Activated gamma-delta T cell treated with Interleukin-2 at 50 U/mL for 16 hours (primary cell): ENCODE measurements at regions not wholly inside any gene's neighbourhood (a gene's known extent, or its start where the extent isn't known, plus 50 kb on each side); places are given as distances from the start of the nearest gene placed in this dataset.
"Not testable (repeated sequence)": the region's sequence is repeated elsewhere in the genome, so short reads cannot be mapped to it uniquely, and the experiment has no call there.

ENCODE experiments used
- DNase-seq: peaks from one replicate; pipeline ENCODE4 v3.0.0-alpha.2; 2020

DNA sequence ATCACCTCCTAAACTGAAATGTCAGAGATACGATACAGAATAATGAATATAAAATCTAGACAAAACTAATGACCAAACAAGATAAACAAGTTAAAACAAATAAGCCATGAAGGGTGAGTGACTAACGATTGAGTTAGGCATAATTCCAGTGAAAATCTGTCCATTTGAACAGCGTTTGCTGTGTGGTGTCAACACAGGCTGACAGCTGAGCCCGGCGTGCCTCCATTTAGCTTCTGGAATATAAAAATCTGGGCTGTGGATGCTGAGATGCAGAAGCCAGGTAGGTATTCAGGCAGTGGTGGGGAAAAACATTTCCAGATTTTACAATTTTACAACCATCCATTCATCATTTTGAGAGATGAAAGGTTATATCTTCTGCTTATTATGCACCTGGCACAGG is 2041.4 kb upstream of the CELF4 start:
- DNase-seq, result no peak

DNA sequence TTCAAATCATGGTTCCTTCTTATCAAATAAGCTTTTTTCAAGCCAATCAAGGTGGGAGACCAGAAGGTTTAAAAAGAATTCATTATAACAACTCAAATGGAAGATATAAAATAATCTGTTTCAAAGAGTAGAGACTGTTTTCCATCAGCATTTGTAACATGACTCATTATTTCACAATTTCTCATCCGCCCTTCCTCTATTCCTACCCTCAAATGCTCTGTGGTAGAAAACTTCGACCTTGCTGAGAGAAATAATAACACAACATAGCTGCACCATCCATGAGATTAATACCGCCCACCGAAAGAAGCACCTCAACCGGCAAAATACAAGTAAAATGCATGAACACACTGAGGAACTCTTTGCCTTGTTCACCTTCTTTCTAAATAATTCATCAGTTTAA is 2039.2 kb upstream of the CELF4 start:
- no peak for DNase-seq

DNA sequence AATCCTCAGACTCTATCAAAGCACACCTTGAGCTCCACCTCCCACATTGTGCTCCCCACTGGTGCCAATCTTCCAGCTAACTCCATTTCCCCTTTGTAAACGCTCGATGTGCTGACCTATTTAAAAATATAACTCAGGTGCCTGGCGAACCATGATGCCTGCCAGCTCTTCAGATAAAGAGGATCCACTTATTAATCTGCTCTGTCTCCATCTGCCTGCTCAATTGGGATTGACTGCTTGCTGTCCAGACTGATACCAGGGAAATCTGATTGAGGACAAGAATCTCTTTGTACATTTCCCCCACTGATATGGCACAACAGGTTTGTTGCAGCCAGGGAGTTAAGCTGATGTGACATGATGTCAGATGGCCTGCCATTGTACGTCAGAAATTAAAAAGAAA is 2036.5 kb upstream of the CELF4 start:
- no peak for DNase-seq

DNA sequence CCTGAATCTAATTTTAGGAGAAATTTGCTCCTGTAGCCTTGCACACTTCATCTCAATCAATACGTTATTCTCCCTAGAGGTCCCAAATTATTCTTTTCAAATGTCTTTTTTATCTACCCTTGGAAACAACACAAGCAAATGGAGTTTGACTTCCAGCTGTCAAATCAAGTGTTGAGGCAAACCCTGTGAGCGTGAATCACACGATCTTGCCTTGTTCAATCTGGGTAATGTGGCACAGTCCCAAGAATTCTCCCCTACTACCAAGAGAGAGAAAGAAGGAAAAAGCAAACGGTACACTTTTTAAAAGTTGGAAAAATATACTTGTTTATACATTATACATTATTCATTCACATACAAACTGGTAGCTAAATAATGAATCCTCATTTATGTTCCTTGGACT is 2035.3 kb upstream of the CELF4 start:
- no peak for DNase-seq

DNA sequence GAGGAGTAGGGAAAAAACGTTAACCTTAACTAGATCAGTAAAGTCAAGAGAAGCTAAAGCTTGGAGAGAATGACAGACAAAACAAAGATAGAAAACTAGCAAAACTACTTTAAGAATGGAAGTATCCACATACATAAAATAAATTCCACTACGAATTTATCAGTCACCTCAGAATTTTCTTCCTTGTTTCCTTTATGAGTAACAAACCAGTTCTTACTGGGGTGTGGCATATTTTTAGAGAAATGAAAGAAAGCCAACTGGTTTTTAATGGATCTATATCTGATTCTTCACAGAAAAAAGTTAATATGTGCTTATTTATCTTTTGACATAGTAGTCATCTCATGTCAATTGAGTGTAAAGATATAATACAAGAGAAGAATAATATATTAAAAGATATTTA is 2033.7 kb upstream of the CELF4 start:
- no peak for DNase-seq

DNA sequence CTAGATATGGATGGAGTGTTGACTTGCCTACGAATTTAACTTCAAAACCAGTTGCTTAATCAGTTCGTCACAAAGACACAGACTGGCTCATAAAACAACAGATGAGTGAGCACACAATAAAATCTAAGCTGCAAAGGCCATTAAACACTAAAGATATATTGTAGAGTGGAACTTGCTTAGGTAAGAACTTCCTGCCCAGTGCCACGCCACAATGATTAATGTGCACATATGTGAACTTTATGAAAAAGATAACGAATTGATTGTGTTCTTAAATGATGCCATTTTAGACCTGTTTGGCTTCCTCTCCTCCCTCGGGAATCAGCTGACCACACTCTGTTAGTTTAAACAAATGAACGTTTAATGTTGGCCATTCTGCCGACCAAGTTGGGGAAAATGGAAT is 2031.3 kb upstream of the CELF4 start:
- DNase-seq, result no peak

DNA sequence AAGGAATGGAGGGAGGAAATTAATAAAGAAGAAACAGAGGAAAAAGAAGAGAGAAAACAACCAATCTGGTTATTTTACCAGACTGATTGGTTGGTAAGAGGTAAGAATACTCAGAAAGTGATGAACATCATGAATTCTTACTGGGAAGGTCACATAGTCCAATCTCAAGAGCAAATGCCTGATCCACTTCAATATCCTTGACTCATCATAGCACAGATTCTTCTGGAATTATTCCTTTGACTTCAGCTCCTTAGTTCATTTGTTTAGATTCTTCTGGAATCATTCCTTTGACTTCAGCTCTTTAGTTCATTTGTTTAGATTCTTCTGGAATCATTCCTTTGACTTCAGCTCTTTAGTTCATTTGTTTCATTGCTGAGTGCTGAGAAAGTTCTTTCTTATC is 2030.6 kb upstream of the CELF4 start:
- no peak for DNase-seq

DNA sequence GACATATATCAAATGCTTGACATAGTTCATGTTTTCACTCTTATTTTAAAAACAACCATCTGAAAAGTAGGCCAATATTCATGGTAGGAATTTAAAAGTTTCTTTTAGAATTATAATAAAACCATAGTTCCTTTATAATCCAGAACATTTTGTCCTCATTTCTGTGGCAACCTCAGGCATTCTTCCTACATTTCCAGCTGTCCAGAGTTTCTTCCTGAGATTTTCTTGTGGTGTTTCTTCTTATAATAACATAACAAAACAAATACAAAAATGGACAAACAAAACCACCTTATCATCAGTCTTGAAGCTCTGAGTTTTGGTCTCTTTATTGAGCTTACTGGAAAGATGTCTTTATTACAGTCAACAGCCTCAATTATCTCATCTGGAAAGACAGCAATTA is 2028.6 kb upstream of the CELF4 start:
- DNase-seq, result no peak

DNA sequence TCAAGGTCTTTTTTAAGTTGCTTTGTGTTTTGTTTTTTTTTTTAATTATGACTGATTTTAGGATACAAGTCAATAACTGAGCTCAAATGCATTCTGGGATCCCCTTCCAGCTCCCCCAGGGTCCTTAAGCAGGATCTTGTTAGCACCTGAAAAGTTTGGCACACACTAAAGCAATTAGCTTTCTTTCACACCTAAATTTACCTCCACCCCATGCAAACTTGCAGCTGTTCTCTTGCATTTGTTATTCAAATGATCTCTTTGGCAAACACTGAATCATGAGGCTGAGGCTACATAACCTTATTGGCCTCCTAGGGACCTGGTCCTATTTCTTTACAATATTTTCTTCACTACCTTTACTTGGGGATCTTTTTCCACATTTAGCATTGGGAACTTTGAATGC is 2026.1 kb upstream of the CELF4 start:
- no peak for DNase-seq

DNA sequence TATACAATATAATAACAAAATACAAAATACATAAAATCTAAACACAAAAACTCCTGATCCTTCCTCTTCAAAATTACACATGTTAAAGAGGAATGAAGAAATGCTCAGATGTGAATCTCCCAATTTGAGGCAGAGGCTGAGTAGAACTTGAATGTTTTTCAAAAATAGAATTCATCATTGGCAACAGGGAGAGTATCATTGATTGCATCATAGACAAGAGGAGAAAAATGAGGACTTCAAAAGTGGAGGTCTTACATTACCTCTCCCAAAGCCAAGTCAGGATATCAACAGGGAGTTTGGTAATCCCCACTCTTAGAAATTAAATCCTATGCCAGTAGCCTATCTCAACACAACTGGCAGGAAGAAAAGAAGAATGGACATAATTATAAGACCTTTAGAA is 2023.9 kb upstream of the CELF4 start:
- no peak for DNase-seq

DNA sequence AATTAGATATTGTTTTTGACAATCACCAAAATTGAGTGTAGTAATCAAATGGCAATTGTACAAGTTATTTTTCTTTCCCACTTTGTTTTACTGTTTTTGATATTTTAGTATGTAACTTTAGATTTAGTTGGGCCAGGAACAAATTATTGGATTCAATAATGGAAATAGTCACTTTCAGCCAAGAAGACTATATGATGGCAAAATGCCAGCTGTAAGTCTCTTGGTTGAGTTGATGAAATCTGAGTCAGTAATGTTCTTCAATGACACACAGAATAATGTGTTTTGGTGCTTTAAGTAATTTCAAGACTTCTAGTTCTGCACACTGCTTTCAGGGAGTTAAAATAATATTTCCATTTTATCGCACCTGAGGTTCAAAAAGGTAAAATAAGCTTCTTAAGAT is 2022.0 kb upstream of the CELF4 start:
- no peak for DNase-seq

DNA sequence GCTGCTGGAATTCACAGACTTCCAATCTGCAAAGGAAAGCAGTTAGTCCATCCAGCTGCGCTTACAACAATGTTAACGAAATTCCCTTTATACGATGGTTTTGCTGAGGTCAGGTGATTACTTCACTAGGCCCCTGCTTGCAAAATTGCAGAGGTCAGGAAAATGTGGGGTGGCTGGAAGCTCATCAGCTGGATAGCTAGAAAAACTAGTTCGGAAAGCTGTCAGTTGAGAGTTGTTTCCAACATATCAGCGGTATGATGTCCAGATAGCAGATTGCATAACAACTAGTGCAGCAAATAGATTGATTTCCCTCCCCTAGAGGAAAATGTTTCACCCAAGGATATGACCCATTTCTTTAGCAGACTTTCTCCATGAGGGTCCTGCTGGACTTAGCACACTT is 2021.1 kb upstream of the CELF4 start:
- DNase-seq, result no peak

DNA sequence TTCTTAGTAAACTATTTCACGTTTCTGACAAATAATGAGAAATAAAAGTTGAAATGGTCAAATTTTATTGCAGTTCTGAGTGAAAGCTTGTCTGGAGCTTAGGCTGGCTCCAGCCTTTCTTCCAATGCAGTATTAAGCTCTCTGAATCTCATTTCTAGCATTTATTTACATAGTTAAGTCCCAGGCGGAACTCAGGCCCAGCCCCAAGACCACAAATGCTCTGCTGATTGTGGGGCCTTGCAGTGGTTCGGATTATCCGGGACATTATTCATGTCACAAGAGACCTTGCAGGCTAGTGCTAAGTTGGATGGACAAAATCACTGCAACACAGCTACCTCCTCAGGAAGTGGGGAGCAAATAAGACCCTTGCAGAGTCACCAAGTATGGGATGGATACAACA is 2009.3 kb upstream of the CELF4 start:
- no peak for DNase-seq

DNA sequence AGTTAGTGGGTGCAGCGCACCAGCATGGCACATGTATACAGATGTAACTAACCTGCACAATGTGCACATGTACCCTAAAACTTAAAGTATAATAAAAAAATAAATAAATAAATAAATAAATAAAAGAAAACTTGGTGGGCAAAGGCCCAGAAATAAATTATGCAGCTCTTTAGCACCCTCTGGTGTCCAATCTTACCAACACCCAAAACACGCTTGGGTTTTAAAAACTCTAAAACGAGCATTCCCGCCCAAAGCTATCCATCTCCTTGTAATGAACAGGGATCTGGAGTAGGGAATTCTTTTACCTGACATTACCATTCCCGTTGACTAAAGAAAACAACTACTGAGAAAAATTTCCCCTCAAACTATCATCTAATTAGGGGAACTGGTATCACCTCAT is 2005.9 kb upstream of the CELF4 start:
- DNase-seq, result no peak

DNA sequence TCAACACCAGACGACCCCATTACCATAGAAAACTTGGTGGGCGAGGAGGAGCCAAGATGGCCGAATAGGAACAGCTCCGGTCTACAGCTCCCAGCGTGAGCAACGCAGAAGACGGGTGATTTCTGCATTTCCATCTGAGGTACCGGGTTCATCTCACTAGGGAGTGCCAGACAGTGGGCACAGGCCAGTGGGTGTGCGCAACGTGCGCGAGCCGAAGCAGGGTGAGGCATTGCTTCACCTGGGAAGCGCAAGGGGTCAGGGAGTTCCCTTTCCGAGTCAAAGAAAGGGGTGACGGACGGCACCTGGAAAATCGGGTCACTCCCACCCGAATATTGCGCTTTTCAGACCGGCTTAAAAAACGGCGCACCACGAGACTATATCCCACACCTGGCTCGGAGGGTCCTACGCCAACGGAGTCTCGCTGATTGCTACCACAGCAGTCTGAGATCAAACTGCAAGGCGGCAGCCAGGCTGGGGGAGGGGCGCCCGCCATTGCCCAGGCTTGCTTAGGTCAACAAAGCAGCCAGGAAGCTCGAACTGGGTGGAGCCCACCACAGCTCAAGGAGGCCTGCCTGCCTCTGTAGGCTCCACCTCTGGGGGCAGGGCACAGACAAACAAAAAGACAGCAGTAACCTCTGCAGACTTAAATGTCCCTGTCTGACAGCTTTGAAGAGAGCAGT is 2000.1 kb upstream of the CELF4 start:
- DNase-seq, result not testable (repeated sequence)

DNA sequence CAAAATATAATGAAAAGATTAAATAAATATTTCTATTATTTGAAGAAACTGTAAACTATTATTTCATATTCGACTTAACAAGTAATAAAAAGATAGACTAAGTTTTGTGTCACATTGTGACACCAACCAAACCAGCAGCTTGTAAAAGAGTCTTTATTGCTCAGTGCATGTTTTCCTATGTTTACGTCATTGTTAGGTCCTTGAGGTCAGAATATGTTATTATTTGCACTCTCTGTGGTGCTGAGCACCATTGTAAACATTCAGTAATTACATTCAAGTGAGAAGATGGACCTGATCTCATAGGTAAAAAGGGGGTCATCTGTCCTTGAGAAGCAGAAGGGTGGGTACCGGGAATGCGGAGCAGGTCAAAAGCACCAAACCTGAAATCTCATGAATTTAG is 1999.1 kb upstream of the CELF4 start:
- DNase-seq, result no peak

DNA sequence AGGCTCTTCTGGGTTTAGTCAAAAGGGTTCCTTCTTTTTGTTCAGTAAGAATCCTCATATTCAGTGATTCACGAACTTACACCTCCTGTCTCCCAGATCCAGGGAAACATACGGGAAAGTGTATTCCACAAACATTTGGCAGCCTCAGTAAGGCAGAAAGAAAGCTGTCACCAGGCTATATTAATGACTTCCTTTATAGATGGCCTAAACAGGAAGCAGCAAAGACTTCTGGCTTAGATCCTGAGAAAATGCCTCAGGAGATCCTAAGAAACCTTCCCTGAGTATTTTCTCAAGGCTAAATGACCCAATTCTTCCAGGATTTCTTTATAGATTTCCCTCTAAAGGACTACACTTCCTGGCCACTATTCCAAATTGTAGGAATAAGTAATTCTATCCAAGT is 1995.5 kb upstream of the CELF4 start:
- no peak for DNase-seq

DNA sequence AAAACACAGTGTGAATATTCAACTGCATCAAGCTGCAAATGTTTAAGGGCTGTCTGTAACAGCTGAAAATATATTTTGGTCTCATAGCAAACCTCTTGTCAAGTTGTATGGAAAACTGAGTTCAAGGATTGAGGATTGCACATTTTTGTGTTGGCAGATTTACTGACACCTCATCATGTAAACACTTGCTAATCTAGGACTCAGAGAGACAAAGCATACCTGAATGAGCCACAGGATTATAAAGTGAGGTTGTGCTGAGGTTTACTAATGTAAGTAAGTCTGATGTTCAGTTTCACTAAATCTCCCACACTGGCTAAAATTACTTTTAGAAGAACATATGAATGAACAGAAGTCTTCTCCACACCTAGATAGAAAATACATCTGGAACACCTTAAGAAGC is 1993.1 kb upstream of the CELF4 start:
- no peak for DNase-seq

DNA sequence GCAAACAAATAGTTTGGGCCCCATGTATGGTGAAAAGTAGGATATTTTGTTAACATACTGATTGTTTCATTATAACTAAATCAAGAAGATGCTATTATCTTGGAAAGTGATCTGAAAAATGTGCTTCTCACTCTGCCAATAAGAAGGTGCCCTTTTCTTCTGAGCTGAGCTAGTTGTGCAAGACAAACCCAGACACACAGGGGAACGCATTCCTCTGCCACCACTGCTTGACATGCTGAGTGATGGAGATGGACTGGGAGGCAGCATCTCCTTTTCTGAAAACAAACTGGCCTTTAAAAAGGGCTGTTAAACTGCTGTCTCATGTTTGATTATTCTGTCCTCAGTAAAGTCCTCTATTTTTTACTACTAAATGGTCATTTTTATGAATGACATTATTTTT is 1989.9 kb upstream of the CELF4 start:
- no peak for DNase-seq

DNA sequence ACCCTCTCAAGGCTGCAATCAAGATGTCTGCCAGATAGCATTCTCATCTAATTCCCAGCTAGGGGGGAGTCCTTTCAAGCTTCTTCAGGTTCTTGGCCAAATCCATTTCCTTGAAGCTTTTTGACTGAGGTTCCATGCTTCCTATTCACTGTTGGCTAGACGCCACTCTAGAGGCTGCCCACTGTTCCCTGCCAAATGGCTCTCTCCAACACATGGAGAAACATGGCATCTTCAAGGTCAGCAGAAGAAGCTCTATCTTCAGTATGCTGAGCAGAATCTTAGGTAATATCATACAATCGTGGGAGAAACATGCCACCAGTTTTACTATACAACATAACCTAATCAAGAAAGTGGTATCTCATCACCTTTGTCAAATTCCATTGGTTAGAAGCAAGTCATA is 1985.1 kb upstream of the CELF4 start:
- no peak for DNase-seq

DNA sequence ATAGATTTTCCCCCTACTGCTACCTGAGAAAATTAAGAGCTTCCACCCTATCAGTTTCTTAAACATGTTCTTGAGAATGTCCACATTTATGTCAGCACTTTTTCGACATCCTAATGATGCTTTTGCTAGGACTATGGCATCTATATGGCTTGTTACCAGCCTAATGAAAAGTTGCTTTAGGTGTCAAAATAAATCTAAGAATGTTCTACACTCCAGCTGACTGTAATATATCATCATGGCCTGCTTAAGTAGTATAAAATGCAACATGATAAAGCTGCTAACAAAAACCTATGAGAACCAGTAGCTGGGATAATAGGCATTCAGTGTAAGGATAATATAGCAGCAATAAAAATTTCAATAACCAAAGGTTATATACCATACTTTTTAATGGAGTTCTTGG is 1983.5 kb upstream of the CELF4 start:
- no peak for DNase-seq

DNA sequence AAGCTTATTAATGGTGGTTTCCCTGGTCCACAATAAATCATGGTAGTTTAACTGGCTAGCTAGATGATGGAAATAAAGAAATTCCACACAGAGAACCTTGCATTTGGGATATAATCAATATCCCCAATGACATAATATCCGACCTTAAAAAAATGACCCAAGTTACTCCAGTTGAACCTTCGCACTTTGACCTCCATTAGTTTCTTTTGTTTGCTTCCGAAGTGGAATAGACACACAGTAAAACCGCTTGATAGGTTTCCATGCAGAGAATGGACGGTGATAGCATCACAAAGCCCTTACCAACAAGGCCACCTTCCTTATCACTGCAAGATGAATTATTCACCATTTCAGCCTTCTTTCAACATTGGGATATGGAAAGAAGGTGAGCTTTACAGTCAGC is 1966.1 kb upstream of the CELF4 start:
- no peak for DNase-seq

DNA sequence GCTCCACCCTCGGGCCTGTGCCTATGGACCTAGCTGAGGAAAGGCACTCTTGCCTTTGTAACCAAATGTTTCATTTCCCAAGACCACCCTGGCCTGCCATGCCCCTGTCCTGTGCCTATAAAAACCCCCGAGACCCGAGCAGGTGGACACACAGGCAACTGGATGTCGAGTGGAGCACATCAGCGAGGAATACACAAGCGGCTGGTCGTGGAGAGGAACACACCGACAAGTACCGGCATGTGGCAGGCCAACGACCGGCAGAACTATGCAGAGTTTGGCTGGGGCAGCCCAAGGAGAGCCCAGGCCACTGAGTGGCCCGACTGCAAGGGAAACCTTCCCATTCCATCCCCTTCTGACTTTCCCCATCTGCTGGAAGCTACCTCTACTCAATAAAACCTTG is 1963.8 kb upstream of the CELF4 start:
- DNase-seq, result no peak

DNA sequence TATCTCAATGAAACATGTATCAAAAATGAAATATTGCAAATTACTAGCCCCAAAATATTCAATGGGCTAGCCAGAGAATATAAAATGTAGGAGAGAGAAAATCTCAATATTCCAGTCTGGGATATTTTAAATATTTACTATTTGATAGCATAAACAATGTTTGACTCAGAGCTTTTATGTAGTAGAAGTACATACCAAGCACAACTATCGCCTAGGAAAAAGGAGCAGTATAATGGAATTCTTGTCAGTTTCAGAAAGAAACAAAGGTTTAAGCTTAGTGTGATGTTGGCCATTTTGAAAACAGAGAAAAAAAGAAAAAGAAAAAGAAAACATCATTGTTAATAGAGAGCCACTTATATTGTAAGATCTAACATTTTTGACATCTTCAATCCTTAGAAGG is 1961.9 kb upstream of the CELF4 start:
- no peak for DNase-seq

DNA sequence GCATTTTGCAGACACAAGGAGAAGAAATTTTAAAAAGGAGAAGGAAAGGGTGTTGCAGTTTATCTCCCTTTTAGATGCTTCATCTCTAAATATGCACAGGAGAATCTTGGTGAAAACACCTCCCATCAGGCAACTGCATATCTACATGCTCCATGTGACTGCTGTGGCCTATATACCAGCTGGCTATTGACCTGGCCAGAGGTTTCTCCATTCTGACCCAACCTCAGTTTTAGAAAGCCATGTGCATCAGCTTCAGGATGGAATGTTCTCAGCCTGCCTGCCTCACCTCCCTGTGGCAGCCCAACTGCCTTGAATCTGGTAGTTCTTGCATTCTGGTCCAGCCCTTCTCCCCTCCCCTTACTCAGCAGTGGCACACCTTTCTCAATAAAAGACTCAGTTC is 1958.8 kb upstream of the CELF4 start:
- DNase-seq, result no peak

DNA sequence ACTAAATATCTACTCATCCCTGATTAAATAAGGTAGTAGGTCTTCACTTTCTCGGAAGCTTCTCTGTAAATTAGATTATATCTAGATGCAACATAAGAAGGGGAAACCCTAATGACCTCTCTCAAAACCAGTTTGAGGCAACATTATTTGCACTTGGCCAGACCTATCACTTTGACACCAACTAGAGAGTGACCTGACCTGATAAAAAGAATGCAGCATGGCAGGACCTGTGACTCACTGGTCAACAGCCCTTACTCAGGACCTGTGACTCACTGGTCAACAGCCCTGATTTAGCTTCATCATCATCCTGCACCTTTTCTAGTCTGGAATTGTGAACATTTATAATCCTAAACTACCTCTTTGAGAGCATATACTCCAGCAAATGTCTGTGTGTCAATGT is 1957.7 kb upstream of the CELF4 start:
- DNase-seq, result no peak
